ENCODE measurements at regions not wholly inside any gene's neighbourhood (a gene's known extent, or its start where the extent isn't known, plus 50 kb on each side); places are given as distances from the start of the nearest gene placed in this dataset.

GRCh38 chr7:35424869-35425495, 171.1 kb upstream of the TBX20 start (continued):
- TF ChIP-seq, protein P1, sequence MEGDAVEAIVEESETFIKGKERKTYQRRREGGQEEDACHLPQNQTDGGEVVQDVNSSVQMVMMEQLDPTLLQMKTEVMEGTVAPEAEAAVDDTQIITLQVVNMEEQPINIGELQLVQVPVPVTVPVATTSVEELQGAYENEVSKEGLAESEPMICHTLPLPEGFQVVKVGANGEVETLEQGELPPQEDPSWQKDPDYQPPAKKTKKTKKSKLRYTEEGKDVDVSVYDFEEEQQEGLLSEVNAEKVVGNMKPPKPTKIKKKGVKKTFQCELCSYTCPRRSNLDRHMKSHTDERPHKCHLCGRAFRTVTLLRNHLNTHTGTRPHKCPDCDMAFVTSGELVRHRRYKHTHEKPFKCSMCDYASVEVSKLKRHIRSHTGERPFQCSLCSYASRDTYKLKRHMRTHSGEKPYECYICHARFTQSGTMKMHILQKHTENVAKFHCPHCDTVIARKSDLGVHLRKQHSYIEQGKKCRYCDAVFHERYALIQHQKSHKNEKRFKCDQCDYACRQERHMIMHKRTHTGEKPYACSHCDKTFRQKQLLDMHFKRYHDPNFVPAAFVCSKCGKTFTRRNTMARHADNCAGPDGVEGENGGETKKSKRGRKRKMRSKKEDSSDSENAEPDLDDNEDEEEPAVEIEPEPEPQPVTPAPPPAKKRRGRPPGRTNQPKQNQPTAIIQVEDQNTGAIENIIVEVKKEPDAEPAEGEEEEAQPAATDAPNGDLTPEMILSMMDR (IDR thresholded peaks at IDR 0.05 in 2 of 3, conservative IDR thresholded peaks at IDR 0.05 in 1 of 3; ENCODE audit: insufficient read depth in 2 of 3, low read depth in 1 of 3, low read length in 3 of 3): peak; percentile 68 to 98 (median 90); a peak in 5 of 6 replicates
- no peak for TF ChIP-seq ZNF445 (CRISPR knock-in tag; IDR thresholded peaks at IDR 0.05; ENCODE audit: low read depth)

- H3K27ac ChIP-seq (ENCODE audit: extremely low read depth, low read depth, low read length): no peak overlapping the region
- ChIA-PET CTCF (ENCODE audit: low intra/inter-chr PET ratio) (interaction anchor here (0.6 to 1.4 kb wide), 4 partner anchors 114 to 482 kb away, joined by 3 to 10 read pairs (median 3); no protein-coding TSS in a partner anchor), POLR2A (no interaction called here)
- no peaks in the 10 kb centered on the region for H4K20me1 ChIP-seq (replicated peaks; ENCODE audit: control insufficient read depth, insufficient read depth, low read length)
- H3K9me1 ChIP-seq (ENCODE audit: control insufficient read depth, insufficient read depth, low read length): no peaks in the 10 kb centered on the region
- H3K9ac ChIP-seq (ENCODE audit: insufficient read depth in 1 of 2, low read depth in 2 of 2, low read length in 2 of 2): no peak overlapping the region
- H3K4me3 ChIP-seq: no peak overlapping the region
- no peaks in the 10 kb centered on the region for H3K79me2 ChIP-seq (ENCODE audit: control insufficient read depth, insufficient read depth, low read length)
- ATAC-seq (no peak), DNase-seq (ENCODE audit: extremely low read depth in 1 of 4, low spot score in 3 of 4) (no peak), FAIRE-seq (no peak)
- H3K9me3 ChIP-seq (replicated peaks; ENCODE audit: control insufficient read depth, insufficient read depth, low read depth, low read length): no peaks in the 10 kb centered on the region
- 0% methylated on average over 4 of the region's 4 CpGs for WGBS (ENCODE audit: insufficient coverage, low coverage, missing lambda C conversion rate)
- H3K36me3 ChIP-seq (ENCODE audit: control insufficient read depth, insufficient read depth, low read length): no peaks in the 10 kb centered on the region
- H3K4me2 ChIP-seq (ENCODE audit: insufficient read depth, low read length): no peak overlapping the region
- intact Hi-C loops (cut with micrococcal nuclease) (loop anchor here (5.0 kb wide), 1 partner anchor 483 kb away; no protein-coding TSS in a partner anchor), in situ Hi-C loops (cut with MboI) (no loop called here)
- no peaks in the 10 kb centered on the region for H3K4me1 ChIP-seq (replicated peaks in 1 of 2; ENCODE audit: control insufficient read depth in 2 of 2, insufficient read depth in 2 of 2, low read length in 2 of 2)
- peaks cover 0 to 4% of the 10 kb centered on the region in 2 experiments; a peak in 2 of 5 replicates for H3K27me3 ChIP-seq (ENCODE audit: control insufficient read depth in 2 of 2, insufficient read depth in 2 of 2, low read length in 2 of 2)
- H2AFZ ChIP-seq (ENCODE audit: low read depth, low read length): no peak overlapping the region
- no TSS peak for BruUV-seq (replicated peaks)
- no peak for TF ChIP-seq ZNF507 (tag; conservative IDR thresholded peaks at IDR 0.05)
- no peak for TF ChIP-seq GATAD2A (IDR thresholded peaks at IDR 0.05)
- TF ChIP-seq ZNF780A (CRISPR knock-in tag; IDR thresholded peaks at IDR 0.05): no peak
- TF ChIP-seq SMARCA4 (IDR thresholded peaks at IDR 0.05): no peak
- TF ChIP-seq ELK3 (CRISPR knock-in tag; IDR thresholded peaks at IDR 0.05): no peak
- TF ChIP-seq CBFA2T2 (conservative IDR thresholded peaks at IDR 0.05): no peak
- no peak for TF ChIP-seq FOXJ2 (tag; IDR thresholded peaks at IDR 0.05)
- no peak for TF ChIP-seq KDM4B (IDR thresholded peaks at IDR 0.05; ENCODE audit: borderline replicate concordance in 2 of 2, low read depth in 1 of 2)
- no peak for TF ChIP-seq TCFL5 (CRISPR knock-in tag; conservative IDR thresholded peaks at IDR 0.05)
- TF ChIP-seq SNIP1 (IDR thresholded peaks at IDR 0.05; ENCODE audit: low read depth): no peak
- TF ChIP-seq KAT2B (IDR thresholded peaks at IDR 0.05; ENCODE audit: low read depth, low read length): no peak
- no peak for TF ChIP-seq TAF9B (IDR thresholded peaks at IDR 0.05; ENCODE audit: partially characterized antibody)
- TF ChIP-seq ZNF75A (CRISPR knock-in tag; IDR thresholded peaks at IDR 0.05): no peak
- no peak for TF ChIP-seq ZEB2 (IDR thresholded peaks at IDR 0.05)
- TF ChIP-seq, protein P2, sequence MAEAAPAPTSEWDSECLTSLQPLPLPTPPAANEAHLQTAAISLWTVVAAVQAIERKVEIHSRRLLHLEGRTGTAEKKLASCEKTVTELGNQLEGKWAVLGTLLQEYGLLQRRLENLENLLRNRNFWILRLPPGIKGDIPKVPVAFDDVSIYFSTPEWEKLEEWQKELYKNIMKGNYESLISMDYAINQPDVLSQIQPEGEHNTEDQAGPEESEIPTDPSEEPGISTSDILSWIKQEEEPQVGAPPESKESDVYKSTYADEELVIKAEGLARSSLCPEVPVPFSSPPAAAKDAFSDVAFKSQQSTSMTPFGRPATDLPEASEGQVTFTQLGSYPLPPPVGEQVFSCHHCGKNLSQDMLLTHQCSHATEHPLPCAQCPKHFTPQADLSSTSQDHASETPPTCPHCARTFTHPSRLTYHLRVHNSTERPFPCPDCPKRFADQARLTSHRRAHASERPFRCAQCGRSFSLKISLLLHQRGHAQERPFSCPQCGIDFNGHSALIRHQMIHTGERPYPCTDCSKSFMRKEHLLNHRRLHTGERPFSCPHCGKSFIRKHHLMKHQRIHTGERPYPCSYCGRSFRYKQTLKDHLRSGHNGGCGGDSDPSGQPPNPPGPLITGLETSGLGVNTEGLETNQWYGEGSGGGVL (CRISPR knock-in tag; IDR thresholded peaks at IDR 0.05): no peak
- no peak for TF ChIP-seq ZBTB1 (CRISPR knock-in tag; IDR thresholded peaks at IDR 0.05; ENCODE audit: borderline replicate concordance, low read depth)
- no peak for TF ChIP-seq HDGF (IDR thresholded peaks at IDR 0.05)
Measured at GRCh38 chr7:35424440-35424839, 170.5 kb upstream of the TBX20 start.
